HG03103 (cell line): ENCODE measurements at regions not wholly inside any gene's neighbourhood (a gene's known extent, or its start where the extent isn't known, plus 50 kb on each side); places are given as distances from the start of the nearest gene placed in this dataset.
A peak's percentile ranks its signal among the peaks of the same experiment; 100 is the strongest.

Source experiments
- ATAC-seq: cut with Tn5 transposase; IDR thresholded peaks from one replicate; pipeline ENCODE4 v1.9.1; 2021; ENCODE audit warnings: low read depth; ENCODE audit not compliant: unreplicated experiment

DNA sequence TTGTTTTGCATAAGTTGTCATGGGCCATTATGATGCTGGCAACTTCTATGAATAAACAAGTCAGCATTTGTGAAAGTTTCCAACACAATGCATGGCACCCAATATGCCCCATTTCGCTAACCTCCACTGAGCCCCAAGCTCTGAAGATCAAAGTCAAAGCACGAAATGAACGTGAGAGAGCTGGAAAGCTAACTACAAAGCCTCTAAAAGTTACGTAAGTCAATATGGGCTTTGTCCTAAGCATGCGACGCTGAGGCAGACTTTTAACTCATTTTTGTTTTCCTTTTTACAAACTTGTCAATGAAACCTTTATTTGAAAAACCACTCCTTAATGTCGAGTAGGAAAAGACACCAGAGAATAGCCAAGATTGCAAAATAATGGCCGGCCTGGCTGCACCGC is 131.6 kb upstream of the NUDT7 start:
- ATAC-seq, result no peak

DNA sequence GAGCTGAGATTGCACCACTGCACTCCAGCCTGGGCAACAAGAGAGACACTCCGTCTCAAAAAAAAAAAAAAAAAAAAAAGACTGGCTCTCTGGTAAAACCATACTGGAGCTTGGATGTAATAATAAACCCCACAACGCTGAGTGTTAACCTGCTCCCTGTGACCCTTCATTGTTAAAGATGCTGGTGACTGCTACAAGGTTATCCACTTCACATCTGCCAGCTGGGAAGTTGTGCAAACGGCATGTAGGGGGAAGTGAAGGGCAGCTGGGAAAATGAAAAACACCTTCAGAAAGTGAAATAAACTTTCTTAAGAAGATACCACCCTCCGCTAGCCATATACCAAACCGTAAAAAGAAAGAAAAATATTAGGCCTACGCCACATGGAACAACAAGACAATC is 131.0 kb upstream of the NUDT7 start:
- no peak for ATAC-seq

- ATAC-seq, result no peak
These were observed 130.3 kb upstream of the NUDT7 start for GRCh38 chr16:77592021-77592420.

GRCh38 chr16:77594057-77594456 is 128.3 kb upstream of the NUDT7 start:
- no peak for ATAC-seq

DNA sequence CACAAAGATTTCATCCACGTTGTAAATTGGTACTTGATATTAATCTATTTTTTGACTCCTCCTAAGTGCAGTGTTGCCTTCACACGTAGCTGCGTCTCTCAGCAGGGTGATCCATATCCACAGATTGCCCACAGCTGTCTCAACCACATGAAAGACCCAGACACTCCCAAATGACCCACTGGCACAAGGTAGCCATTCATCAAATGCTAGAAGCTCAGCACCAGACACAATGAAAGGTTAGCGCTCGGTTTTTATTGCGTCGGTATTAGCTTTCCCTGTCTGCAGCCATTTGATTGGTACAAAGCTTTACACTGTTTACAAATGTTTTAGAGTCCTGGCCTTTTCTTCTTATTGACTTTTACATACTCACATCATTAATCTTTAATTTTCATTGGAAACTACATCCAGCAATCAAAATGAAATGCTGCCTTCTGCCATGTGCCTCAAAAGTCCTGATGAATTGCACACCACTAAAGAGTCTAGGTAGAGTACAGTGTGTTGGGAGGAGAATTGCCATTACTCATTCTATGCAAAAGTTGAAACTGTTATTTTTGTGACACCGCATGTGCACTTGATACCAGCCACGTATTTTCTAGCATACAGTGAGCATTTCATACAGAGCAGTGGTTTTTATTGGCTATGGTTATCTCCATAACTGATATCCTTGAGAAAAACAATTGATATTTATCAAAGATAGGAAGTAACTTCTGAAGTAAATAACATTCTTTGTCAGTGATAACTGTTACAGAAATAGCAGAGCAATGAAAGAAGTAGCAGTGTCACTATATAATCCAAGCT is 127.3 kb upstream of the NUDT7 start:
- no peak for ATAC-seq

- no peak for ATAC-seq
These were observed 126.1 kb upstream of the NUDT7 start for GRCh38 chr16:77596261-77596660.

DNA sequence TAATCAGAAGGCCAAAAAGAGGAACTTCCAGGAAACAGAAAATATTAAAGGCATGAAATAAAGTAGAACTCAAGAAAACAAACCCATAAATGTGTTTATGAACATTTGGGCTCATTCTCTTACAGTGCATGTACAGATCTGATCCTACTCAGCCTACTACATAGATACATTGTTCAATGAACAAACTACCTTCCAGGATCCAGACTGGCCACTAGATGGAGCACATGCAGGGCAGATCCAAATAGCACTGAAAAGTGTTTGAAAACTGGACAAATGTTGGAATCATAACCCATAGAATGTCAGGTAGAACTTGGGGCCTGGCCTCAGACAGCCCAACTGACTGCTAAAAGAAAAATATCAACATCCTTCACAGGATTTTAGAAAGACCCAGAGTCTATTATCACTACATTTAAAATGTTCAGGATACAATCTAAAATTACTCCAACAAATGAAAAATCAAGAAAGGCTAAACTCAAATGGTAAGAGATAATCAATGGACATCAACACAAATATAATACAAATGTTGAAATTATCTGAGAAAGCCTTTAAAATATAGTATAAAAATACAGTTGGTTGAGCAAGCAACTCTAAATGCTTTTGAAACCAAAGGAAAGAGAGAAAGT is 122.4 kb upstream of the NUDT7 start:
- peak; percentile 56 for ATAC-seq

GRCh38 chr16:77600555-77600954 is 121.8 kb upstream of the NUDT7 start:
- ATAC-seq, result no peak

DNA sequence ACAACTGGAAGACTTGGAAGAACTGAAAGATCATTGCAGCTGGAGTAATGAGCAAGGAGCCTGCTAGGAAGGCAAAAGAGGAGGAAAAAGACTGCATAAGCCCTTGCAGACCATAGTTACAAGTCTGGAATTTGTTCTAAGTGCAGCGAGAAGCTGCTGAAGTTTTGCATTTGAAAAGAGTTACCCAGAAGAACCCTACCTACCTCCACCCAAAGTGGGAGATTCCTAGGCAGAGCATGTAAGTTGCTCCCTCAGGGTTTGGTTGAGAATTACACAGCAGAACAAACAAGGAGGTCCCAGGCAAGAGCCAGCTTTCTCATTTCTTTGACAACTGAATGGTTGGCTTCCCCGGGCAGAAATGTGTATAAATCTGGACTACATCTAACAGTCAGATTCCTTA is 118.7 kb upstream of the NUDT7 start:
- no peak for ATAC-seq

- ATAC-seq, result no peak
These were observed 111.8 kb upstream of the NUDT7 start for GRCh38 chr16:77610496-77610895.

GRCh38 chr16:77611386-77611785 is 110.9 kb upstream of the NUDT7 start:
- no peak for ATAC-seq

DNA sequence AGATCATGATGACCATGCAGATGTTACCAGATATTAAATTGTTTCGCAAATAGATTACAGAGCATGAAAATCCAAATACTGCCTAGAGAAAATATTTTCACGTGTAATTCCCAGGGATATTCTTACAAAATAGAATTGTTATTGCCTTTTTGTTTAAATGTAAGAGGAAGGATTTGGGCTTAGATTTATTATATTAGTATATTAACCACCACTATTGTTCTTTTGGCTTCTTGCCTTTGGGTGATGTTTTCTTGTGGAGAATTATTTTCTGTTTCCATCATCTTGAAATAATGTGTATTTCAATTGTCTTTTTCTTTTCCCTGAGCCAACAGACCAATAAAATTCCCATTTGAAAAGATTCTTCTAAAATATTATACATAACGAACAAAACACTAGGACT is 109.7 kb upstream of the NUDT7 start:
- ATAC-seq, result no peak

DNA sequence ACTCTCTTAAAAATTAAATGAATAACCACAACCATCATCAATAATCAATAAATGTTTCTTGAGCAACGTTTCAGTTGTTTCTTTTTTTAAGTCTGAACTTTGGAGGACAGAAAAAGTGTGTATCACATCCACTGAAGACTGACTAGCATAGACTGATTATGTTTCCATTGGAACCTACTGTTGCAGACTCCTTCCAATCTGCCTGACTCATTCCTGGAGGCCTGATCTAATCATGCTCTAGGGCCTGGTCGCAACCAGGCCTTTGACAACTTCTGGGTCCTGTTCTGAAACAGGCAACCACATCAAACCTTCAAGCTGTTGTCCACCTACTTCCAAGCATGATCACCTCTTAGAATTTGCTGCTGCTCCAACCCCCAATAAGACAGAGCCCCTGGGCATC is 109.2 kb upstream of the NUDT7 start:
- no peak for ATAC-seq

- ATAC-seq, result no peak
These were observed 104.8 kb upstream of the NUDT7 start for GRCh38 chr16:77617553-77617952.

DNA sequence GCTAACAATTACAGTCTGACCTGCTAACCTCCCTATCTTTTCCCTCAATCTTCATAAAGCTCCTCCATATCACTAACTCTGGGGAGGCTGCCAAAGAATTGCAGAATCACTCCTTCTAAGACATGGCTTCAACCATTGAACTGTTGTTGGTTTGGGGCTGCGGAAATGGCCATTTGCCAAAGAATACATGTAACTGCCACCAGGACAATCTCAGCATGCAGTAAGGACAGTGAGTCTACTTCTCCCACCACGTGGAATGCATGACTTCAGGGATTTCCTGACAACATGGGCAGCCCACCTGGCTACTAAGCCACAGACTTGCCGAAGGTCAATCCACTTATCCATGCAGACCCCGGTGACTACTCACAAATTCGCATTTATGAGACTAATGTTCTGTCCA is 104.3 kb upstream of the NUDT7 start:
- no peak for ATAC-seq

GRCh38 chr16:77618951-77619350 is 103.4 kb upstream of the NUDT7 start:
- no peak for ATAC-seq

DNA sequence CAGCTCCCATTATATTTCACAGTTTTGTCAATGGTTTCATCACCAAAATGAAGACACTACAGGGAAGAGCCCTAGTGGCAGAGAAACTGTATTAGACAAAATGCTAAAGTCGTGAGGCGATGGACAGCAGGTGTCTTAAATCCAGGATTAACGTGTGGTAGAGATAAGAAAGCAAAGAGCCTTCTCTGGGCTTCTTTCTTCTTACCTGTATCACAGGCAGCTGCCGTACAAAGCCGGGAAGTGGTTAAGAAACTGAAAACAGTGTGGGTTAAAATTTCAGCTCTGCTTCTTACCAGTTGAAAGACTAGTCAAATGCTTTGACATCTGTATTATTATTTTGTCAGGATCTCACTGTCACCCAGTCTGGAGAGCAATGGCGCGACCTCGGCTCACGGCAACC is 98.2 kb upstream of the NUDT7 start:
- no peak for ATAC-seq

DNA sequence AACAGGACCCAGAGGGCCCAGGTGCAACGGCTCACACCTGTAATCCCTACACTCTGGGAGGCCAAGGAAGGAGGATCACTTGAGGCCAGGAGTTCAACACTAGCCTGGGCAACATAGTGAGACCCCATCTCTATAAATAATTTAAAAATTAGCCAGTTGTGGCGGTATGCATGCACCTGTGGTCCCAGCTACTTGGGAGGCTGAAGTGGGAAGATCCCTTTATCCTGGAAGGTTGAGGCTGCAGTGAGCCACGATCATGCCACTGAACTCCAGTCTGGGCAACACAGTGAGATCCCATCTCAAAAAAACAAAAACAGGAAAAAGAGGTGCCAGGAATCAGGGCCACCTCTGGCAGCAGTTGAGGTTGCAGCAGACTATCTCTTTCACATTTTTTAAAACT is 85.7 kb upstream of the NUDT7 start:
- no peak for ATAC-seq

- ATAC-seq, result no peak
These were observed 84.4 kb upstream of the NUDT7 start for GRCh38 chr16:77637940-77638339.

DNA sequence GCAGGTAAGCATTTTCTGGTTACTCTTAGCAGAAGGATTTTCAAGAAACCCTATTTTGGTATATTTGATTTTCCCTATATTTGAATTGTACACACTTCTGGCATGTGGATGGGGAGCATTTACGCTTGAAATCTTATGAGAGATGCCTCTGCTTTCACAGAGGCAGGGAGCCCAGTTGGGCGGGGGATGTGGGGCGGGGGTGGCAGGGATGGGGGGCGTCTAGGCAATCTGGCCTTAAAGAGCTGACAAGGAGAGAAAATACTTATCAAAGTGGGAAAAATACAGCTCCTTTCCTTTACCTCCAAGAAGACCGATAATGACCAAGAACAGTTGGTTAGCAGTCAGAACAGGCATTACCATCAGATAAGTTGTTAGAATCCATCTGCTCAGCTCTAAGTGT is 79.1 kb upstream of the NUDT7 start:
- no peak for ATAC-seq

GRCh38 chr16:77645764-77646163 is 76.5 kb upstream of the NUDT7 start:
- ATAC-seq, result no peak

DNA sequence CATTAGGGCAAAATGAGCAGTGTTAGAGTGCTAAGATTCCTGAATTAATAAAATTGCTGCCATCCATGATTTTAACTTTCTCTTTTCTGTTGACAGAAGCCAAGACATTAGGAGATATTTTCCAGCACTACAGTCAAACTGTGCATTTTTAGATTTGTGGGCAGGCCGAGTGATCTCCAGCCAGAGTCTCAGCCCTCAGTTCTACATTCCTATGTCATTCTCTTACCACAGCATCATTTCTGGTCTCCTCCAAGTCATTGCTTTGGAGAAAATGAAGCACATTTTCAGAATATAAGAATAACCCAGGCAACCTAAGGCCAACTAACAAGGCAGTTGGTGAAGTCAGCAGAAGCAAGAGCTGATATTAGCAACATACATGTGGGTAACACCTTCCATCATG is 74.6 kb upstream of the NUDT7 start:
- ATAC-seq, result no peak
